Adrenal gland (tissue), 9 donors: ENCODE measurements at regions not wholly inside any gene's neighbourhood (a gene's known extent, or its start where the extent isn't known, plus 50 kb on each side); places are given as distances from the start of the nearest gene placed in this dataset.

Source experiments
- DNase-seq, 7 donors: peaks; one replicate each; pipeline ENCODE4 v3.0.0-alpha.2; 2019 to 2020
- H3K27ac ChIP-seq, 5 donors: fragments of 200-600 bp; sonication (generic) in 4 of 5; 1 replicate in 3 of 5; 2 replicates in 2 of 5; pipeline versions ENCODE4 v1.5.1 to v1.8.0; 2016 to 2020; ENCODE audit warnings: mild to moderate bottlenecking in 1 of 5
- H3K27me3 ChIP-seq: fragments of 200-600 bp; 2 replicates; pipeline ENCODE4 v1.8.0; 2021
- H3K36me3 ChIP-seq, 2 donors: fragments of 200-600 bp; replicated peaks in 1 of 2; 1 replicate in 1 of 2; 2 replicates in 1 of 2; pipeline versions ENCODE4 v1.5.1 to v1.8.0; 2018 to 2022
- H3K4me1 ChIP-seq, 2 donors: fragments of 200-600 bp; replicated peaks in 1 of 2; 1 replicate in 1 of 2; 2 replicates in 1 of 2; pipeline versions ENCODE4 v1.5.1 to v1.8.0; 2018 to 2021
- H3K4me3 ChIP-seq, 4 donors: fragments of 200-600 bp; sonication (generic) in 3 of 4; one replicate each; pipeline ENCODE4 v1.5.1; 2016 to 2018
- H3K9me3 ChIP-seq, 3 donors: fragments of 200-600 bp; sonication (generic) in 1 of 3; replicated peaks in 1 of 3; 1 replicate in 2 of 3; 2 replicates in 1 of 3; pipeline versions ENCODE4 v1.5.1 to v1.8.0; 2016 to 2021
- POLR2A ChIP-seq, 2 donors: fragments of 450-650 bp; IDR thresholded peaks; one replicate each; pipeline ENCODE4 v1.6.1; 2017; ENCODE audit warnings: antibody characterized with exemption in 2 of 2, mild to moderate bottlenecking in 2 of 2, moderate library complexity in 1 of 2
- WGBS, 4 donors: extraction: QIAGEN DNeasy Blood & Tissue Kit in 2 of 4; methylation state at CpG; one replicate each; pipeline versions ENCODE4 v1.1.5 to v1.1.7; 2013 to 2017; 5-methylcytosine and 5-hydroxymethylcytosine counted together
- intact Hi-C, 2 donors: fragments of 100-400 bp; cut with DNase I; formaldehyde crosslinking; loops; one replicate each; pipeline versions ENCODE4 v1.14.1 to v1.15.0; 2022 to 2023
- TF ChIP-seq, protein P1 (sequence below), 6 experiments: fragments of 450-650 bp in 4 of 6; fragments of 200-600 bp in 2 of 6; sonication (generic) in 1 of 6; IDR thresholded peaks; 1 replicate in 5 of 6; 2 replicates in 1 of 6; pipeline versions ENCODE4 v1.5.1 to v1.8.0; 2016 to 2021; ENCODE audit warnings: antibody characterized with exemption in 6 of 6, mild to moderate bottlenecking in 2 of 6, moderate library complexity in 1 of 6
- donor health status: healthy with polysubstance abuse.
- donor health status: Bipolar disorder and iron deficiency.
- donor health status: DM: yes; HTN: yes; CAD: no.
- donor health status: DM: no; HTN: no; CAD: no.
- donor health status: DM: no; HTN: no; CAD: no.

GRCh38 chr21:27569091-27569490 is 602.2 kb upstream of the ADAMTS5 start:
- Histone ChIP-seq H3K27ac (no peak overlapping the region), H3K9me3 (no peaks in the 10 kb centered on the region), H3K4me3 (no peak overlapping the region), H3K4me1 (no peaks in the 10 kb centered on the region), H3K36me3 (no peaks in the 10 kb centered on the region), H3K27me3 (no peaks in the 10 kb centered on the region)
- WGBS, 4 donors, result 61 to 82% (median 73%) methylated on average over 2 of the region's 2 CpGs
- DNase-seq, result no peak
- TF ChIP-seq, protein P1, sequence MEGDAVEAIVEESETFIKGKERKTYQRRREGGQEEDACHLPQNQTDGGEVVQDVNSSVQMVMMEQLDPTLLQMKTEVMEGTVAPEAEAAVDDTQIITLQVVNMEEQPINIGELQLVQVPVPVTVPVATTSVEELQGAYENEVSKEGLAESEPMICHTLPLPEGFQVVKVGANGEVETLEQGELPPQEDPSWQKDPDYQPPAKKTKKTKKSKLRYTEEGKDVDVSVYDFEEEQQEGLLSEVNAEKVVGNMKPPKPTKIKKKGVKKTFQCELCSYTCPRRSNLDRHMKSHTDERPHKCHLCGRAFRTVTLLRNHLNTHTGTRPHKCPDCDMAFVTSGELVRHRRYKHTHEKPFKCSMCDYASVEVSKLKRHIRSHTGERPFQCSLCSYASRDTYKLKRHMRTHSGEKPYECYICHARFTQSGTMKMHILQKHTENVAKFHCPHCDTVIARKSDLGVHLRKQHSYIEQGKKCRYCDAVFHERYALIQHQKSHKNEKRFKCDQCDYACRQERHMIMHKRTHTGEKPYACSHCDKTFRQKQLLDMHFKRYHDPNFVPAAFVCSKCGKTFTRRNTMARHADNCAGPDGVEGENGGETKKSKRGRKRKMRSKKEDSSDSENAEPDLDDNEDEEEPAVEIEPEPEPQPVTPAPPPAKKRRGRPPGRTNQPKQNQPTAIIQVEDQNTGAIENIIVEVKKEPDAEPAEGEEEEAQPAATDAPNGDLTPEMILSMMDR (IDR thresholded peaks at IDR 0.05), result no peak
- no peak for TF ChIP-seq POLR2A (IDR thresholded peaks at IDR 0.05)
- intact Hi-C loops, result no loop called here

GRCh38 chr21:27567381-27567780 is 600.5 kb upstream of the ADAMTS5 start:
- WGBS, 4 donors, result 65 to 82% (median 78%) methylated on average over 1 of the region's 1 CpG
- H3K4me1 ChIP-seq, result no peaks in the 10 kb centered on the region
- H3K27ac ChIP-seq, result no peak overlapping the region
- no peak for DNase-seq
- no peak overlapping the region for H3K4me3 ChIP-seq
- TF ChIP-seq, protein P1 (IDR thresholded peaks at IDR 0.05), result no peak
- no peak for TF ChIP-seq POLR2A (IDR thresholded peaks at IDR 0.05)
- no peaks in the 10 kb centered on the region for H3K9me3 ChIP-seq
- H3K27me3 ChIP-seq, result no peaks in the 10 kb centered on the region
- H3K36me3 ChIP-seq, result no peaks in the 10 kb centered on the region
- intact Hi-C loops, result no loop called here

- Histone ChIP-seq H3K27me3 (no peaks in the 10 kb centered on the region), H3K9me3 (no peaks in the 10 kb centered on the region), H3K36me3 (no peaks in the 10 kb centered on the region), H3K4me3 (no peak overlapping the region), H3K4me1 (no peaks in the 10 kb centered on the region), H3K27ac (no peak overlapping the region)
- intact Hi-C loops, result no loop called here
- TF ChIP-seq, protein P1 (IDR thresholded peaks at IDR 0.05), result no peak
- no peak for TF ChIP-seq POLR2A (IDR thresholded peaks at IDR 0.05)
- WGBS, 4 donors, result 71 to 82% (median 73%) methylated on average over 6 of the region's 6 CpGs
- DNase-seq, result no peak
Measured at GRCh38 chr21:27566521-27566920, 599.6 kb upstream of the ADAMTS5 start.

GRCh38 chr21:27565364-27565763 is 598.5 kb upstream of the ADAMTS5 start:
- H3K9me3 ChIP-seq, result no peaks in the 10 kb centered on the region
- WGBS, 4 donors, result 88 to 98% (median 93%) methylated on average over 1 of the region's 1 CpG
- H3K36me3 ChIP-seq, result no peaks in the 10 kb centered on the region
- DNase-seq, result no peak
- no peaks in the 10 kb centered on the region for H3K4me1 ChIP-seq
- no peak overlapping the region for H3K4me3 ChIP-seq
- H3K27ac ChIP-seq, result no peak overlapping the region
- no peak for TF ChIP-seq POLR2A (IDR thresholded peaks at IDR 0.05)
- TF ChIP-seq, protein P1 (IDR thresholded peaks at IDR 0.05), result no peak
- intact Hi-C loops, result no loop called here
- no peaks in the 10 kb centered on the region for H3K27me3 ChIP-seq
